SU-DHL-6 (cell line): ENCODE measurements at regions not wholly inside any gene's neighbourhood (a gene's known extent, or its start where the extent isn't known, plus 50 kb on each side); places are given as distances from the start of the nearest gene placed in this dataset.
A peak's percentile ranks its signal among the peaks of the same experiment; 100 is the strongest.
"Not testable (repeated sequence)": the region's sequence is repeated elsewhere in the genome, so short reads cannot be mapped to it uniquely, and the experiment has no call there.

Experiments
- H2AFZ ChIP-seq: fragments of 200-600 bp; sonication (generic); 2 replicates; pipeline ENCODE4 v1.6.1; 2014; ENCODE audit warnings: low read depth, mild to moderate bottlenecking, moderate library complexity, mixed read lengths, antibody characterized with exemption, low read length; ENCODE audit not compliant: severe bottlenecking
- H3F3A ChIP-seq: fragments of 200-600 bp; shearing (Covaris generic); 2 replicates; pipeline ENCODE4 v1.6.0; 2016; ENCODE audit warnings: antibody characterized with exemption, mild to moderate bottlenecking; ENCODE audit not compliant: insufficient read depth
- H3K27ac ChIP-seq: fragments of 200-600 bp; sonication (generic); 2 replicates; pipeline ENCODE4 v1.5.1; 2016; ENCODE audit warnings: low read depth, mild to moderate bottlenecking, low read length, moderate library complexity, mixed read lengths
- H3K27me3 ChIP-seq: fragments of 200-600 bp; sonication (generic), shearing (Covaris generic); 2 replicates; pipeline ENCODE4 v1.6.0; 2014; ENCODE audit warnings: mild to moderate bottlenecking, low read length
- H3K36me3 ChIP-seq: fragments of 200-600 bp; sonication (generic); 2 replicates; pipeline ENCODE4 v1.6.1; 2014; ENCODE audit warnings: mild to moderate bottlenecking, low read length, mixed read lengths
- H3K4me2 ChIP-seq: fragments of 300-600, 200-600 bp; shearing (Covaris generic), sonication (generic); 2 replicates; pipeline ENCODE4 v1.6.0; 2014; ENCODE audit warnings: low read length, low read depth, mild to moderate bottlenecking; ENCODE audit not compliant: poor library complexity, severe bottlenecking
- H3K4me3 ChIP-seq: fragments of 200-600 bp; sonication (generic); 2 replicates; pipeline ENCODE4 v1.5.1; 2014; ENCODE audit warnings: antibody characterized with exemption, low read length, mild to moderate bottlenecking, mixed read lengths; ENCODE audit not compliant: insufficient read depth, poor library complexity, severe bottlenecking
- H3K79me2 ChIP-seq: fragments of 200-600 bp; sonication (generic); 2 replicates; pipeline ENCODE4 v1.6.1; 2014; ENCODE audit warnings: mild to moderate bottlenecking, low read length, moderate library complexity; ENCODE audit not compliant: insufficient read depth
- H3K9ac ChIP-seq: fragments of 200-600 bp; sonication (generic); 2 replicates; pipeline ENCODE4 v1.7.0; 2014; ENCODE audit warnings: mild to moderate bottlenecking, low read length
- H3K9me2 ChIP-seq: fragments of 200-600 bp; sonication (generic); replicated peaks from 2 replicates; pipeline ENCODE4 v1.6.1; 2014; ENCODE audit warnings: low read length; ENCODE audit not compliant: insufficient read depth
- H3K9me3 ChIP-seq: fragments of 200-600 bp; sonication (generic); 2 replicates; pipeline ENCODE4 v1.6.1; 2014; ENCODE audit warnings: low read length, mixed read lengths; ENCODE audit not compliant: insufficient read depth
- H4K20me1 ChIP-seq: fragments of 200-600 bp; sonication (generic); 2 replicates; pipeline ENCODE4 v1.6.1; 2014; ENCODE audit warnings: low read depth, mild to moderate bottlenecking, antibody characterized with exemption, low read length, moderate library complexity, mixed read lengths
- EZH2phosphoT487 ChIP-seq: fragments of 200-600 bp; sonication (generic), shearing (Covaris generic); conservative IDR thresholded peaks from 2 replicates; pipeline ENCODE4 v1.6.1; 2018; ENCODE audit warnings: mild to moderate bottlenecking, antibody characterized with exemption, low read length, moderate library complexity, mixed read lengths
- TF ChIP-seq, protein P1 (sequence below): fragments of 200-600 bp; sonication (generic); IDR thresholded peaks from one replicate; pipeline ENCODE4 v1.5.1; 2017; ENCODE audit warnings: antibody characterized with exemption, mild to moderate bottlenecking, low read length, moderate library complexity; ENCODE audit not compliant: insufficient read depth, poor library complexity, severe bottlenecking

DNA sequence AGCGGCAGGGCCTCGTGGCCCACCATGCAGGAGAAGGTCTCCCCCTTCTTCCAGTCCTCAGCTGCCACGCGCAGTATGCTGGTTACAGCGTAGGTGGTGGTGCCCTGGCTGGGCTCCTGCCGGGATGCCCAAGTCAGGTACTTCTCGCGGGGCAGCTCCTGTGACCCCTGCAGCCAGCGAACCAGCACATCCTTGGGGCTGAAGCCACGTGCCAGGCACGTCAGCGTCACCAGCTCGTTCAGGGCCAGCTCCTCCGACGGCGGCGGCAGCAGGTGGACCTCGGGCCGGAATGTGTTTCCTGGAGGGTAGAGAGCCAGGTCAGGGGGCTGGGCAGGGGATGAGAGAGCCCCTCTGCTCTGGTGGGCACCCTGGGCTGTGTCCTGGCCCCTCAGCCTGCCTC is 60.7 kb downstream of the TMEM121 start:
- H3K36me3 ChIP-seq, H2AFZ ChIP-seq, H3K9ac ChIP-seq, H3K9me2 ChIP-seq, H3K27me3 ChIP-seq, H3K4me2 ChIP-seq, H3K27ac ChIP-seq, H3K79me2 ChIP-seq, H3K9me3 ChIP-seq, H3F3A ChIP-seq, H3K4me3 ChIP-seq, H4K20me1 ChIP-seq: not testable (repeated sequence)

DNA sequence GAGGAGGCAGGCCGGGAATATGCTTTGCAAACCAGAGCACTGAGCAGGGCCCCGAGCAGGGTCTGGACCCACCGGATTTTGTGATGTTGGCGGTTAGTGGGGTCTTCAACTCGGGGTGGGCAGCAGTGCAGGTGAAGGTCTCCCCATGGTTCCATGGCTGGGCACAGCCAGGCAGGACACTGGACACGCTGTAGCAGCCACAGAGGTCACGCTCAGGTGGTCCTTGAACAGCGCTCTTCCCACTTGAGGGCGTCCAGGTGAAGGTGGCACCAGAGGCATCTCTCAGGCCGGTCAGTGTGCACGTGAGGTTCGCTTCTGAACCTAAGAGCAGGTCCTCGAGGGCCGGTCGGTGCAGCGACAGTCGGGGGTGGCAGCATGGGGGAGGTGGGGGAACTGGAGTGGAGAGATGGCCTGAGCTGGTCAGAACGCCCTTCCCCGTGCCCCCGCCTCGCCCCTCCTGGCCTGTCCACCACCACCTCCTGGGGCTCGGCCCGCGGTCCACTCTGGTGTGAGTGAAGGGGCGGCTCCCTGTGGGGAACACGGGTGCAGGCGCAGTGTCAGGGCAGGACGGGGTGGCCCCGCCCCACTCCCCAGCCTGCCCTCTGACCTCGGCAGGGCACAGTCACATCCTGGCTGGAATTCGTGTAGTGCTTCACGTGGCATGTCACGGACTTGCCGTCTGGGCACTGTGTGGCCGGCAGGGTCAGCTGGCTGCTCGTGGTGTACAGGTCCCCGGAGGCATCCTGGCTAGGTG is 61.3 kb downstream of the TMEM121 start:
- not testable (repeated sequence) for H3K27me3 ChIP-seq, H2AFZ ChIP-seq, H3K27ac ChIP-seq, H3K9me3 ChIP-seq, H3K9me2 ChIP-seq, H4K20me1 ChIP-seq, H3K4me3 ChIP-seq, H3K79me2 ChIP-seq, H3K4me2 ChIP-seq, H3K36me3 ChIP-seq, H3F3A ChIP-seq, H3K9ac ChIP-seq

DNA sequence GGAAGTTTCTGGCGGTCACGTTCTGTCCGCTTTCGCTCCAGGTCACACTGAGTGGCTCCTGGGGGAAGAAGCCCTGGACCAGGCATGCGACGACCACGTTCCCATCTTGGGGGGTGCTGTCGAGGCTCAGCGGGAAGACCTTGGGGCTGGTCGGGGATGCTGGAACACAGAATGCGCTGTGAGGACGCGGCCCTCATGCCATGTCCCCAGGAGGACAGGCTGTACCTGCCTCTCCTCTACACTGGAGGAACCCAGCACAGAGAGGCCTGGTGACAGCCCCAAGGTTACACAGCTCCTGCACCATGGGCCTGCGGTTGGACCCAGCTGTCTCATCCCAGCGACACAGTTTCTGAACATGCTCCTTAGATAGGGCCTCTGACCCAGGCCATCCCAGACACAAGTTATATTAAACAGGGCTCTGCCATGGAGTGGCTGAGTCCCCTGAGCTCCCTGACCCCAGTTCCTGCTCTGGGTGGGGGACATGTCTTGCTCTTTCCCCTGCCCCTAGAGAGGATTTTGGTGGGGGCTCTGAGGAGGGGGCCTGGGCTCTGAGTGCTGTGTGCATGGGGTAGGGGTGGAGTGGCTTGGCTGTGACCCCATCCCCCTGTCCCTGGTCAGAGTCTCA is 62.0 kb downstream of the TMEM121 start:
- H3K4me3 ChIP-seq = no peak overlapping the region

DNA sequence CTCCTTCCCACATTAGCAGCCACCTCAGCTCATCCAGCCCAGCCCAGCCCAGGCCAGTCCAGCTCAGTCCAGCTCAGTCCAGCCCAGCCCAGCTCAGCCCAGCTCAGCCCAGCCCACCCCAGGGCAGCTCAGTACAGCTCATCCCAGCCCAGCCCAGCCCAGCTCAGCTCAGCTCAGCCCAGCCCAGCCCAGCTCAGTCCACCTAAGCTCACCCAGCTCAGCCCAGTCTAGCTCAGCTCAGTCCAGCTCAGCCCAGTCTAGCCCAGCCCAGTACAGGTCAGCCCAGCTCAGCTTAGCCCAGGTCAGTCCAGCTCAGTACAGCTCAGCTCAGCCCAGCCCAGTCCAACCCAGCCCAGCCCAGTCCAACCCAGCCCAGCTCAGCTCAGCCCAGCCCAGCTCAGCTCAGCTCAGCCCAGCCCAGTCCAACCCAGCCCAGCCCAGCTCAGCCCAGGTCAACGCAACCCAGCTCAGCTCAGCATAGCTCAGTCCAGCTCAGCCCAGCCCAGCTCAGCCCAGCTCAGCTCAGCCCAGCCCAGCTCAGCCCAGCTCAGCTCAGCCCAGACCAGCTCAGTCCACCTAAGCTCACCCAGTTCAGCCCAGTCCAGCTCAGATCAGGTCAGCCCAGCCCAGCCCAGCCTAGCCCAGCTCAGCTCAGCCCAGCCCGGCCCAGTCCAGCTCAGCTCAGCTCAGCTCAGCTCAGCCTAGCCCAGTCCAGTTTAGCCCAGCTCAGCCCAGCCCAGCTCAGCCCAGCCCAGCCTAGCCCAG is 63.0 kb downstream of the TMEM121 start:
- Histone ChIP-seq H3K9me2 (no peaks in the 10 kb centered on the region), H2AFZ (no peak overlapping the region), H4K20me1 (no peaks in the 10 kb centered on the region), H3F3A (peaks cover 4% of the 10 kb centered on the region; the same call in 1 of the 2 replicates), H3K27ac (peak overlapping the region; percentile 26), H3K9ac (peak overlapping the region; percentile 31; the same call in 1 of the 2 replicates), H3K9me3 (no peaks in the 10 kb centered on the region), H3K4me2 (peak overlapping the region; percentile 3), H3K79me2 (no peaks in the 10 kb centered on the region), H3K36me3 (no peaks in the 10 kb centered on the region), H3K27me3 (no peaks in the 10 kb centered on the region), H3K4me3 (no peak overlapping the region)
- TF ChIP-seq EZH2phosphoT487 = no peak
- TF ChIP-seq, protein P1, sequence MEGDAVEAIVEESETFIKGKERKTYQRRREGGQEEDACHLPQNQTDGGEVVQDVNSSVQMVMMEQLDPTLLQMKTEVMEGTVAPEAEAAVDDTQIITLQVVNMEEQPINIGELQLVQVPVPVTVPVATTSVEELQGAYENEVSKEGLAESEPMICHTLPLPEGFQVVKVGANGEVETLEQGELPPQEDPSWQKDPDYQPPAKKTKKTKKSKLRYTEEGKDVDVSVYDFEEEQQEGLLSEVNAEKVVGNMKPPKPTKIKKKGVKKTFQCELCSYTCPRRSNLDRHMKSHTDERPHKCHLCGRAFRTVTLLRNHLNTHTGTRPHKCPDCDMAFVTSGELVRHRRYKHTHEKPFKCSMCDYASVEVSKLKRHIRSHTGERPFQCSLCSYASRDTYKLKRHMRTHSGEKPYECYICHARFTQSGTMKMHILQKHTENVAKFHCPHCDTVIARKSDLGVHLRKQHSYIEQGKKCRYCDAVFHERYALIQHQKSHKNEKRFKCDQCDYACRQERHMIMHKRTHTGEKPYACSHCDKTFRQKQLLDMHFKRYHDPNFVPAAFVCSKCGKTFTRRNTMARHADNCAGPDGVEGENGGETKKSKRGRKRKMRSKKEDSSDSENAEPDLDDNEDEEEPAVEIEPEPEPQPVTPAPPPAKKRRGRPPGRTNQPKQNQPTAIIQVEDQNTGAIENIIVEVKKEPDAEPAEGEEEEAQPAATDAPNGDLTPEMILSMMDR = no peak

More for the DNA sequence above, 62.0 kb downstream of the TMEM121 start:
- Histone ChIP-seq H3K36me3 (no peaks in the 10 kb centered on the region), H3K79me2 (no peaks in the 10 kb centered on the region), H4K20me1 (no peaks in the 10 kb centered on the region), H3K9ac (peak overlapping the region; percentile 31), H3F3A (peaks cover 4% of the 10 kb centered on the region; the same call in 1 of the 2 replicates), H3K4me2 (no peak overlapping the region), H2AFZ (no peak overlapping the region), H3K27ac (no peak overlapping the region), H3K9me3 (no peaks in the 10 kb centered on the region), H3K27me3 (no peaks in the 10 kb centered on the region), H3K9me2 (no peaks in the 10 kb centered on the region)
- TF ChIP-seq, protein P1 = no peak
- no peak for TF ChIP-seq EZH2phosphoT487

DNA sequence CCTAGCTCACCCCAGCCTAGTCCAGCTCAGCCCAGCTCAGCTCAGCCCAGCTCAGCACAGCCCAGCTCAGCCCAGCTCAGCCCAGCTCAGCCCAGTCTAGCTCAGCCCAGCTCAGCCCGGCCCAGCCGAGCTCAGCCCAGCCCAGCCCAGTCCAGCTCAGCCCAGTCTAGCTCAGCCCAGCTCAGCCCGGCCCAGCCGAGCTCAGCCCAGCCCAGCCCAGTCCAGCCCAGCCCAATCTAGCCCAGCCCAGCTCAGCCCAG is 63.5 kb downstream of the TMEM121 start:
- Histone ChIP-seq H3K4me2 (peak overlapping the region; percentile 3), H3K9ac (peak overlapping the region; percentile 31; the same call in 1 of the 2 replicates), H3K27ac (peak overlapping the region; percentile 26)
- H3K27me3 ChIP-seq, H4K20me1 ChIP-seq, H3K79me2 ChIP-seq, H3K9me2 ChIP-seq, H3F3A ChIP-seq, H3K4me3 ChIP-seq, H3K9me3 ChIP-seq, H2AFZ ChIP-seq, H3K36me3 ChIP-seq: not testable (repeated sequence)
